ENCODE measurements at regions not wholly inside any gene's neighbourhood (a gene's known extent, or its start where the extent isn't known, plus 50 kb on each side); places are given as distances from the start of the nearest gene placed in this dataset.
A peak's percentile ranks its signal among the peaks of the same experiment; 100 is the strongest.

- no peak for TF ChIP-seq HOMEZ (CRISPR knock-in tag; IDR thresholded peaks at IDR 0.05; ENCODE audit: low read depth)
- TF ChIP-seq IKZF5 (CRISPR knock-in tag; IDR thresholded peaks at IDR 0.05), result 0 out of 2 replicates have a peak, but pooled peaks have one; percentile 29
- TF ChIP-seq ZNF790 (CRISPR knock-in tag; IDR thresholded peaks at IDR 0.05; ENCODE audit: borderline replicate concordance), result no peak
- peak; percentile 12; the same call in 1 of the 2 replicates for TF ChIP-seq RARA (CRISPR knock-in tag; IDR thresholded peaks at IDR 0.05)
- TF ChIP-seq ZNF44 (CRISPR knock-in tag; IDR thresholded peaks at IDR 0.05), result no peak
- peak; percentile 73; the same call in 1 of the 2 replicates for TF ChIP-seq DRAP1 (CRISPR knock-in tag; IDR thresholded peaks at IDR 0.05)
- peak; percentile 34; the same call in 1 of the 2 replicates for TF ChIP-seq TAF1 (CRISPR knock-in tag; IDR thresholded peaks at IDR 0.05)
- TF ChIP-seq, protein P1, sequence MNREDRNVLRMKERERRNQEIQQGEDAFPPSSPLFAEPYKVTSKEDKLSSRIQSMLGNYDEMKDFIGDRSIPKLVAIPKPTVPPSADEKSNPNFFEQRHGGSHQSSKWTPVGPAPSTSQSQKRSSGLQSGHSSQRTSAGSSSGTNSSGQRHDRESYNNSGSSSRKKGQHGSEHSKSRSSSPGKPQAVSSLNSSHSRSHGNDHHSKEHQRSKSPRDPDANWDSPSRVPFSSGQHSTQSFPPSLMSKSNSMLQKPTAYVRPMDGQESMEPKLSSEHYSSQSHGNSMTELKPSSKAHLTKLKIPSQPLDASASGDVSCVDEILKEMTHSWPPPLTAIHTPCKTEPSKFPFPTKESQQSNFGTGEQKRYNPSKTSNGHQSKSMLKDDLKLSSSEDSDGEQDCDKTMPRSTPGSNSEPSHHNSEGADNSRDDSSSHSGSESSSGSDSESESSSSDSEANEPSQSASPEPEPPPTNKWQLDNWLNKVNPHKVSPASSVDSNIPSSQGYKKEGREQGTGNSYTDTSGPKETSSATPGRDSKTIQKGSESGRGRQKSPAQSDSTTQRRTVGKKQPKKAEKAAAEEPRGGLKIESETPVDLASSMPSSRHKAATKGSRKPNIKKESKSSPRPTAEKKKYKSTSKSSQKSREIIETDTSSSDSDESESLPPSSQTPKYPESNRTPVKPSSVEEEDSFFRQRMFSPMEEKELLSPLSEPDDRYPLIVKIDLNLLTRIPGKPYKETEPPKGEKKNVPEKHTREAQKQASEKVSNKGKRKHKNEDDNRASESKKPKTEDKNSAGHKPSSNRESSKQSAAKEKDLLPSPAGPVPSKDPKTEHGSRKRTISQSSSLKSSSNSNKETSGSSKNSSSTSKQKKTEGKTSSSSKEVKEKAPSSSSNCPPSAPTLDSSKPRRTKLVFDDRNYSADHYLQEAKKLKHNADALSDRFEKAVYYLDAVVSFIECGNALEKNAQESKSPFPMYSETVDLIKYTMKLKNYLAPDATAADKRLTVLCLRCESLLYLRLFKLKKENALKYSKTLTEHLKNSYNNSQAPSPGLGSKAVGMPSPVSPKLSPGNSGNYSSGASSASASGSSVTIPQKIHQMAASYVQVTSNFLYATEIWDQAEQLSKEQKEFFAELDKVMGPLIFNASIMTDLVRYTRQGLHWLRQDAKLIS (CRISPR knock-in tag; IDR thresholded peaks at IDR 0.05), result peak; percentile 89; the same call in 1 of the 2 replicates
- TF ChIP-seq FOSL2 (CRISPR knock-in tag; IDR thresholded peaks at IDR 0.05), result 0 out of 2 replicates have a peak, but pooled peaks have one; percentile 14
- no peak for TF ChIP-seq ZNF17 (CRISPR knock-in tag; IDR thresholded peaks at IDR 0.05)
- no peak for TF ChIP-seq ZC3H13 (CRISPR knock-in tag; IDR thresholded peaks at IDR 0.05)
- peak; percentile 35; the same call in 1 of the 2 replicates for TF ChIP-seq MED1 (CRISPR knock-in tag; IDR thresholded peaks at IDR 0.05)
- TF ChIP-seq GATAD1 (CRISPR knock-in tag; IDR thresholded peaks at IDR 0.05), result 0 out of 2 replicates have a peak, but pooled peaks have one; percentile 14
- no peak for TF ChIP-seq TRAFD1 (CRISPR knock-in tag; IDR thresholded peaks at IDR 0.05; ENCODE audit: borderline replicate concordance)
- no peak for TF ChIP-seq IKZF4 (CRISPR knock-in tag; IDR thresholded peaks at IDR 0.05; ENCODE audit: borderline replicate concordance, low read depth, not compliant biosample characterization)
- no peak for TF ChIP-seq ZNF713 (CRISPR knock-in tag; IDR thresholded peaks at IDR 0.05)
- no peak for TF ChIP-seq FLYWCH1 (CRISPR knock-in tag; IDR thresholded peaks at IDR 0.05)
- no peak for TF ChIP-seq PAF1 (CRISPR knock-in tag; IDR thresholded peaks at IDR 0.05)
- TF ChIP-seq NCOA2 (CRISPR knock-in tag; IDR thresholded peaks at IDR 0.05), result 0 out of 2 replicates have a peak, but pooled peaks have one; percentile 27
- TF ChIP-seq FOXA1 (IDR thresholded peaks at IDR 0.05), result no peak
- peak; percentile 57 for TF ChIP-seq FOXA1 (CRISPR knock-in tag; IDR thresholded peaks at IDR 0.05)
- no peak for TF ChIP-seq MIER3 (CRISPR knock-in tag; IDR thresholded peaks at IDR 0.05; ENCODE audit: borderline replicate concordance)
- TF ChIP-seq HNF4A (CRISPR knock-in tag; IDR thresholded peaks at IDR 0.05), result 0 out of 2 replicates have a peak, but pooled peaks have one; percentile 6
Observed at GRCh38 chr5:60489856-60490255, 210.1 kb downstream of the DEPDC1B start (continued).
